Caco-2 (cell line): ENCODE measurements at regions not wholly inside any gene's neighbourhood (a gene's known extent, or its start where the extent isn't known, plus 50 kb on each side); places are given as distances from the start of the nearest gene placed in this dataset.

Experiments used
- BruUV-seq: library from RNA; stranded (reverse); fragments of 400-500 nt; replicated peaks from 2 replicates; lab custom pipeline; 2021; lab: Mats Ljungman, UMichigan
- CTCF ChIA-PET: fragments of 300-600 bp; sonication (Branson Sonifier 250); formaldehyde crosslinking; loops from one replicate; lab custom pipeline; 2022; ENCODE audit warnings: antibody characterized with exemption; lab: Charles Lee
- POLR2A ChIA-PET: fragments of 300-600 bp; sonication (Branson Sonifier 250); formaldehyde crosslinking; loops from one replicate; lab custom pipeline; 2022; ENCODE audit warnings: antibody characterized with exemption; lab: Charles Lee
- DNase-seq, 2 experiments: peaks; one replicate each; pipeline versions ENCODE4 v3.0.0 to v3.0.0-alpha.2; 2020 to 2022
- H3K27me3 ChIP-seq: replicated peaks from 2 replicates; pipeline ENCODE4 v1.6.0; 2011; ENCODE audit warnings: low read length; ENCODE audit not compliant: control insufficient read depth, insufficient read depth
- H3K36me3 ChIP-seq: 2 replicates; pipeline ENCODE4 v1.5.1; 2011; ENCODE audit warnings: low read length; ENCODE audit not compliant: control insufficient read depth, insufficient read depth
- H3K4me1 ChIP-seq: fragments of 250-450 bp; sonication (Bioruptor Pico); 2 replicates; pipeline ENCODE4 v1.5.1; 2020; ENCODE audit warnings: mild to moderate bottlenecking
- H3K4me3 ChIP-seq: 2 replicates; pipeline ENCODE4 v1.5.1; 2011; ENCODE audit warnings: low read depth, mild to moderate bottlenecking, control low read depth, low read length
- H3K9me3 ChIP-seq: fragments of 250-450 bp; sonication (Bioruptor Pico); 2 replicates; pipeline ENCODE4 v1.5.1; 2020; ENCODE audit warnings: mild to moderate bottlenecking, moderate library complexity
- H3K27ac Mint-ChIP-seq: one replicate; pipeline ENCODE4 v1.8.0; 2022; ENCODE audit warnings: mixed read lengths; ENCODE audit not compliant: unreplicated experiment
- H3K27me3 Mint-ChIP-seq: one replicate; pipeline ENCODE4 v1.8.0; 2022; ENCODE audit warnings: mixed read lengths; ENCODE audit not compliant: insufficient read depth, unreplicated experiment
- H3K36me3 Mint-ChIP-seq: one replicate; pipeline ENCODE4 v1.8.0; 2022; ENCODE audit warnings: mild to moderate bottlenecking, mixed read lengths; ENCODE audit not compliant: insufficient read depth, unreplicated experiment
- H3K4me1 Mint-ChIP-seq: one replicate; pipeline ENCODE4 v1.8.0; 2022; ENCODE audit warnings: low read depth, mixed read lengths; ENCODE audit not compliant: unreplicated experiment
- H3K4me3 Mint-ChIP-seq: one replicate; pipeline ENCODE4 v1.8.0; 2022; ENCODE audit warnings: mild to moderate bottlenecking, moderate library complexity, mixed read lengths; ENCODE audit not compliant: unreplicated experiment
- H3K9me3 Mint-ChIP-seq: one replicate; pipeline ENCODE4 v1.8.0; 2022; ENCODE audit warnings: mixed read lengths; ENCODE audit not compliant: unreplicated experiment
- intact Hi-C: fragments of 100-400 bp; cut with micrococcal nuclease; formaldehyde crosslinking; loops from one replicate; pipeline ENCODE4 v1.10.0; 2022; ENCODE audit not compliant: unreplicated experiment
- TF ChIP-seq, protein P1 (sequence below), 2 experiments: fragments of 200-600 bp in 1 of 2; IDR thresholded peaks; 1 replicate in 1 of 2; 2 replicates in 1 of 2; pipeline versions ENCODE4 v1.5.1 to v1.8.0; 2011 to 2022; ENCODE audit warnings: antibody characterized with exemption in 1 of 2, control low read depth in 1 of 2, inconsistent platforms in 1 of 2, low read depth in 1 of 2, low read length in 1 of 2, mild to moderate bottlenecking in 1 of 2, moderate library complexity in 1 of 2; ENCODE audit not compliant: insufficient read depth in 1 of 2, severe bottlenecking in 1 of 2, unreplicated experiment in 1 of 2

DNA sequence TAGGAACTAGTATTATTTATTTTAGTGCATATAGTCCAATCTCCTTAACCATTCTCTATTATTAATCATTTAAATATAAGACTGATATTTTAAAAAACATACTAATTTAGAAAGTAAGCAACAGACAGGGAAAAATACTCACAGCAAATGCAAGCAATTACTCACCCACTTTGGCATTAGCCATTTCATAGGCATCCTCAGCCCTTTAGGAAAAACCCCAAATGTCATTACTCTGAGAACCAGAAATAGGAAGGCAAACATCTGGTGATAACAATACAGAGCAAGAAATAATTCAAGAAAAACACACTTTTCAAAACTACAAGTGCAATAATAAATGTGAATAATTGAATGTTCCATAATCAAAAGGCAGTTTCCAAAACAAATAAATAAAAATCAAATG, 545.1 kb downstream of the PLPP3 start:
- Mint-ChIP-seq H3K4me1 (peaks cover 7% of the 10 kb centered on the region), H3K4me3 (no peak overlapping the region), H3K27ac (no peak overlapping the region), H3K9me3 (peaks cover 14% of the 10 kb centered on the region), H3K27me3 (peaks cover 4% of the 10 kb centered on the region), H3K36me3 (no peaks in the 10 kb centered on the region)
- BruUV-seq = no TSS peak
- ChIA-PET POLR2A (no interaction called here), CTCF (no interaction called here)
- intact Hi-C loops = no loop called here
- Histone ChIP-seq H3K36me3 (no peaks in the 10 kb centered on the region), H3K9me3 (no peaks in the 10 kb centered on the region), H3K27me3 (no peaks in the 10 kb centered on the region), H3K4me3 (no peak overlapping the region), H3K4me1 (peaks cover 5% of the 10 kb centered on the region; the same call in 1 of the 2 replicates)
- DNase-seq = no peak
- TF ChIP-seq, protein P1, sequence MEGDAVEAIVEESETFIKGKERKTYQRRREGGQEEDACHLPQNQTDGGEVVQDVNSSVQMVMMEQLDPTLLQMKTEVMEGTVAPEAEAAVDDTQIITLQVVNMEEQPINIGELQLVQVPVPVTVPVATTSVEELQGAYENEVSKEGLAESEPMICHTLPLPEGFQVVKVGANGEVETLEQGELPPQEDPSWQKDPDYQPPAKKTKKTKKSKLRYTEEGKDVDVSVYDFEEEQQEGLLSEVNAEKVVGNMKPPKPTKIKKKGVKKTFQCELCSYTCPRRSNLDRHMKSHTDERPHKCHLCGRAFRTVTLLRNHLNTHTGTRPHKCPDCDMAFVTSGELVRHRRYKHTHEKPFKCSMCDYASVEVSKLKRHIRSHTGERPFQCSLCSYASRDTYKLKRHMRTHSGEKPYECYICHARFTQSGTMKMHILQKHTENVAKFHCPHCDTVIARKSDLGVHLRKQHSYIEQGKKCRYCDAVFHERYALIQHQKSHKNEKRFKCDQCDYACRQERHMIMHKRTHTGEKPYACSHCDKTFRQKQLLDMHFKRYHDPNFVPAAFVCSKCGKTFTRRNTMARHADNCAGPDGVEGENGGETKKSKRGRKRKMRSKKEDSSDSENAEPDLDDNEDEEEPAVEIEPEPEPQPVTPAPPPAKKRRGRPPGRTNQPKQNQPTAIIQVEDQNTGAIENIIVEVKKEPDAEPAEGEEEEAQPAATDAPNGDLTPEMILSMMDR (IDR thresholded peaks at IDR 0.05; ENCODE audit: insufficient read depth in 1 of 2, low read depth in 1 of 2, low read length in 1 of 2, severe bottlenecking in 1 of 2, unreplicated experiment in 1 of 2) = no peak

GRCh38 chr1:56033321-56034037, 545.9 kb downstream of the PLPP3 start:
- H3K27me3 Mint-ChIP-seq = peaks cover under 1% of the 10 kb centered on the region
- Histone ChIP-seq H3K27me3 (no peaks in the 10 kb centered on the region), H3K4me1 (peaks cover 5% of the 10 kb centered on the region; the same call in 1 of the 2 replicates), H3K36me3 (no peaks in the 10 kb centered on the region), H3K9me3 (no peaks in the 10 kb centered on the region), H3K4me3 (no peak overlapping the region)
- no peak overlapping the region for H3K27ac Mint-ChIP-seq
- DNase-seq = no peak
- ChIA-PET CTCF (no interaction called here), POLR2A (no interaction called here)
- peaks cover 10% of the 10 kb centered on the region for H3K4me1 Mint-ChIP-seq
- H3K4me3 Mint-ChIP-seq = no peak overlapping the region
- intact Hi-C loops = no loop called here
- H3K9me3 Mint-ChIP-seq = peaks cover 8% of the 10 kb centered on the region
- BruUV-seq = no TSS peak
- TF ChIP-seq, protein P1 (IDR thresholded peaks at IDR 0.05; ENCODE audit: insufficient read depth in 1 of 2, low read depth in 1 of 2, low read length in 1 of 2, severe bottlenecking in 1 of 2, unreplicated experiment in 1 of 2) = no peak
- no peaks in the 10 kb centered on the region for H3K36me3 Mint-ChIP-seq

GRCh38 chr1:56032096-56032676, 547.2 kb downstream of the PLPP3 start:
- TF ChIP-seq, protein P1 (IDR thresholded peaks at IDR 0.05; ENCODE audit: insufficient read depth in 1 of 2, low read depth in 1 of 2, low read length in 1 of 2, severe bottlenecking in 1 of 2, unreplicated experiment in 1 of 2) = no peak
- Histone ChIP-seq H3K9me3 (no peaks in the 10 kb centered on the region), H3K4me1 (peaks cover 5% of the 10 kb centered on the region; the same call in 1 of the 2 replicates), H3K4me3 (no peak overlapping the region), H3K27me3 (no peaks in the 10 kb centered on the region), H3K36me3 (no peaks in the 10 kb centered on the region)
- intact Hi-C loops = no loop called here
- Mint-ChIP-seq H3K27me3 (no peaks in the 10 kb centered on the region), H3K9me3 (no peaks in the 10 kb centered on the region), H3K4me3 (no peak overlapping the region), H3K36me3 (no peaks in the 10 kb centered on the region), H3K27ac (no peak overlapping the region), H3K4me1 (peaks cover 10% of the 10 kb centered on the region)
- CTCF ChIA-PET = interaction anchor here (0.6 kb wide), 1 partner anchor 382 kb away, joined by 4 read pairs; no protein-coding TSS in a partner anchor
- POLR2A ChIA-PET = no interaction called here
- peak; percentile 30 to 51 for DNase-seq
- no TSS peak for BruUV-seq
